Smooth muscle cell (in vitro differentiated cells): ENCODE measurements at regions not wholly inside any gene's neighbourhood (a gene's known extent, or its start where the extent isn't known, plus 50 kb on each side); places are given as distances from the start of the nearest gene placed in this dataset.
A peak's percentile ranks its signal among the peaks of the same experiment; 100 is the strongest.

Experiments
- DNase-seq: peaks from one replicate; lab custom pipeline; 2025; ENCODE audit not compliant: unreplicated experiment; lab: John Stamatoyannopoulos, UW
- H2AFZ ChIP-seq: fragments of 200-600 bp; sonication (generic); 2 replicates; pipeline ENCODE4 v1.6.0; 2016; ENCODE audit warnings: antibody characterized with exemption, low read depth, mild to moderate bottlenecking
- H3F3A ChIP-seq: fragments of 200-600 bp; sonication (generic); 2 replicates; pipeline ENCODE4 v1.6.0; 2017; ENCODE audit warnings: antibody characterized with exemption, low read depth
- H3K27ac ChIP-seq: fragments of 200-600 bp; sonication (generic); 2 replicates; pipeline ENCODE4 v1.5.1; 2016; ENCODE audit warnings: low read depth, mild to moderate bottlenecking
- H3K27me3 ChIP-seq: fragments of 200-600 bp; sonication (generic); 2 replicates; pipeline ENCODE4 v1.6.1; 2016; ENCODE audit warnings: low read depth, mild to moderate bottlenecking
- H3K36me3 ChIP-seq: fragments of 200-600 bp; sonication (generic); 2 replicates; pipeline ENCODE4 v1.5.1; 2016; ENCODE audit warnings: low read depth
- H3K4me1 ChIP-seq: fragments of 200-600 bp; sonication (generic); 2 replicates; pipeline ENCODE4 v1.5.1; 2016; ENCODE audit warnings: low read depth
- H3K4me2 ChIP-seq: fragments of 200-600 bp; sonication (generic); 2 replicates; pipeline ENCODE4 v1.6.0; 2016; ENCODE audit warnings: mild to moderate bottlenecking
- H3K4me3 ChIP-seq: fragments of 200-600 bp; sonication (generic); 2 replicates; pipeline ENCODE4 v1.5.1; 2016; ENCODE audit warnings: mild to moderate bottlenecking
- H3K79me2 ChIP-seq: fragments of 200-600 bp; sonication (generic); 2 replicates; pipeline ENCODE4 v1.6.0; 2016; ENCODE audit warnings: low read depth, mild to moderate bottlenecking
- H3K9ac ChIP-seq: fragments of 200-600 bp; sonication (generic); 2 replicates; pipeline ENCODE4 v1.6.0; 2016; ENCODE audit warnings: low read depth
- H3K9me3 ChIP-seq: fragments of 200-600 bp; sonication (generic); replicated peaks from 2 replicates; pipeline ENCODE4 v1.5.1; 2016; ENCODE audit warnings: low read depth
- H4K20me1 ChIP-seq: fragments of 200-600 bp; sonication (generic); 2 replicates; pipeline ENCODE4 v1.6.0; 2016; ENCODE audit warnings: low read depth
- CTCF ChIP-seq: fragments of 200-600 bp; sonication (generic); IDR thresholded peaks from 2 replicates; pipeline ENCODE4 v1.5.1; 2017; ENCODE audit warnings: borderline replicate concordance, mild to moderate bottlenecking, antibody characterized with exemption; ENCODE audit not compliant: insufficient read depth, poor library complexity, severe bottlenecking
- WGBS: methylation state at CpG from one replicate; pipeline ENCODE4 v1.1.7; 2016; ENCODE audit warnings: low lambda C conversion rate; 5-methylcytosine and 5-hydroxymethylcytosine counted together

- H2AFZ ChIP-seq: peak overlapping the region; percentile 40
- no peaks in the 10 kb centered on the region for H3K9me3 ChIP-seq
- no peak overlapping the region for H3K4me2 ChIP-seq
- H3K36me3 ChIP-seq: no peaks in the 10 kb centered on the region
- no peaks in the 10 kb centered on the region for H3K27me3 ChIP-seq
- no peaks in the 10 kb centered on the region for H3K79me2 ChIP-seq
- H3K4me3 ChIP-seq: no peak overlapping the region
- H3K27ac ChIP-seq: no peak overlapping the region
- H4K20me1 ChIP-seq: no peaks in the 10 kb centered on the region
- no peak for TF ChIP-seq CTCF
- no peaks in the 10 kb centered on the region for H3F3A ChIP-seq
- no peak overlapping the region for H3K9ac ChIP-seq
- WGBS: 77% methylated on average over 3 of the region's 3 CpGs
- no peak for DNase-seq
- H3K4me1 ChIP-seq: peaks cover 15% of the 10 kb centered on the region
Measured at GRCh38 chr2:149908726-149909683, 321.4 kb upstream of the MMADHC start.

GRCh38 chr2:149906886-149907285, 319.3 kb upstream of the MMADHC start:
- WGBS: 72% methylated on average over 5 of the region's 5 CpGs
- Histone ChIP-seq H3K79me2 (no peaks in the 10 kb centered on the region), H3K27me3 (no peaks in the 10 kb centered on the region), H3K27ac (no peak overlapping the region), H3F3A (no peaks in the 10 kb centered on the region), H3K4me2 (no peak overlapping the region), H3K36me3 (no peaks in the 10 kb centered on the region), H3K4me1 (peaks cover 15% of the 10 kb centered on the region), H4K20me1 (no peaks in the 10 kb centered on the region), H3K4me3 (no peak overlapping the region), H3K9me3 (no peaks in the 10 kb centered on the region), H2AFZ (no peak overlapping the region), H3K9ac (no peak overlapping the region)
- DNase-seq: no peak
- TF ChIP-seq CTCF: no peak

GRCh38 chr2:149904352-149905175, 317.0 kb upstream of the MMADHC start:
- peak overlapping the region; percentile 0 for H2AFZ ChIP-seq
- no peaks in the 10 kb centered on the region for H4K20me1 ChIP-seq
- no peak overlapping the region for H3K9ac ChIP-seq
- DNase-seq: no peak
- H3F3A ChIP-seq: no peaks in the 10 kb centered on the region
- no peak for TF ChIP-seq CTCF
- 42% methylated on average over 7 of the region's 7 CpGs for WGBS
- H3K79me2 ChIP-seq: no peaks in the 10 kb centered on the region
- H3K4me1 ChIP-seq: peaks cover 28% of the 10 kb centered on the region
- H3K36me3 ChIP-seq: no peaks in the 10 kb centered on the region
- H3K27ac ChIP-seq: peak overlapping the region; percentile 2
- H3K4me2 ChIP-seq: no peak overlapping the region
- H3K4me3 ChIP-seq: no peak overlapping the region
- no peaks in the 10 kb centered on the region for H3K27me3 ChIP-seq
- H3K9me3 ChIP-seq: no peaks in the 10 kb centered on the region
